Keratinocyte (primary cell): ENCODE measurements at regions not wholly inside any gene's neighbourhood (a gene's known extent, or its start where the extent isn't known, plus 50 kb on each side); places are given as distances from the start of the nearest gene placed in this dataset.

Experiments used
- CTCF ChIP-seq, 3 experiments: IDR thresholded peaks in 1 of 3; conservative IDR thresholded peaks in 1 of 3; optimal IDR thresholded peaks in 1 of 3; 2 replicates in 2 of 3; 3 replicates in 1 of 3; pipeline versions ENCODE3 to v1.5.1; 2011; ENCODE audit warnings: low read length in 3 of 3, mild to moderate bottlenecking in 3 of 3, moderate library complexity in 2 of 3, control low read depth in 1 of 3, inconsistent platforms in 1 of 3; ENCODE audit not compliant: insufficient read depth in 2 of 3; ENCODE audit errors: extremely low read depth in 1 of 3
- EZH2 ChIP-seq: IDR thresholded peaks from one replicate; pipeline ENCODE4 v1.6.1; 2012; ENCODE audit warnings: inconsistent platforms, mild to moderate bottlenecking, low read length, moderate library complexity

GRCh38 chr7:53238021-53238605, 202.7 kb downstream of the POM121L12 start:
- no peak for TF ChIP-seq CTCF (optimal IDR thresholded peaks at IDR 0.05 in 1 of 3, IDR thresholded peaks at IDR 0.05 in 1 of 3, conservative IDR thresholded peaks at IDR 0.05 in 1 of 3; ENCODE audit: extremely low read depth in 1 of 3, insufficient read depth in 2 of 3, low read length in 3 of 3)
- TF ChIP-seq EZH2 = no peak
